ENCODE measurements at regions not wholly inside any gene's neighbourhood (a gene's known extent, or its start where the extent isn't known, plus 50 kb on each side); places are given as distances from the start of the nearest gene placed in this dataset.

DNA sequence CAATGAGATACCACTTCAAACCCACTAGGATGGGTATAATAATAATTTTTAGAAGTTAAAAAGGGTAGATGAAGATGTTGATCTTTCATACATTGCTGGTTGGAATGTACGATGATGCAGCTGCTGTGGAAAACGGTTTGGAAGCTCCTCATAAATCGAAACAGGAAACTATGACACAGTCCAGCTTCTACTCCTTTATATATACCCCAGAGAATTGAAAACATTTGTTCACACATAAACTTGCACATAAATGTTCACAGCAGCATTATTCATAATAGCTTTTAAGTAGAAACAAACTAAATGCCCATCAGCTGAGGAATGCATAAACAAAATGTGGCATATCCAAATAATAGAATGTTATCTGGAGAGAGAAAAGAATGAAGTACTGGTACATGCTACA lies 95.0 kb downstream of the STRADB start:
- TF ChIP-seq, protein P1, sequence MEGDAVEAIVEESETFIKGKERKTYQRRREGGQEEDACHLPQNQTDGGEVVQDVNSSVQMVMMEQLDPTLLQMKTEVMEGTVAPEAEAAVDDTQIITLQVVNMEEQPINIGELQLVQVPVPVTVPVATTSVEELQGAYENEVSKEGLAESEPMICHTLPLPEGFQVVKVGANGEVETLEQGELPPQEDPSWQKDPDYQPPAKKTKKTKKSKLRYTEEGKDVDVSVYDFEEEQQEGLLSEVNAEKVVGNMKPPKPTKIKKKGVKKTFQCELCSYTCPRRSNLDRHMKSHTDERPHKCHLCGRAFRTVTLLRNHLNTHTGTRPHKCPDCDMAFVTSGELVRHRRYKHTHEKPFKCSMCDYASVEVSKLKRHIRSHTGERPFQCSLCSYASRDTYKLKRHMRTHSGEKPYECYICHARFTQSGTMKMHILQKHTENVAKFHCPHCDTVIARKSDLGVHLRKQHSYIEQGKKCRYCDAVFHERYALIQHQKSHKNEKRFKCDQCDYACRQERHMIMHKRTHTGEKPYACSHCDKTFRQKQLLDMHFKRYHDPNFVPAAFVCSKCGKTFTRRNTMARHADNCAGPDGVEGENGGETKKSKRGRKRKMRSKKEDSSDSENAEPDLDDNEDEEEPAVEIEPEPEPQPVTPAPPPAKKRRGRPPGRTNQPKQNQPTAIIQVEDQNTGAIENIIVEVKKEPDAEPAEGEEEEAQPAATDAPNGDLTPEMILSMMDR (IDR thresholded peaks at IDR 0.05; ENCODE audit: extremely low read depth in 1 of 2, insufficient read depth in 1 of 2, low read depth in 1 of 2, low read length in 2 of 2): no peak
- no peak for TF ChIP-seq POLR2AphosphoS5 (IDR thresholded peaks at IDR 0.05; ENCODE audit: insufficient read depth, low read depth, low read length)
- TF ChIP-seq POLR2A (IDR thresholded peaks at IDR 0.05; ENCODE audit: low read depth, low read length): no peak
- no peak for TF ChIP-seq EZH2 (IDR thresholded peaks at IDR 0.05; ENCODE audit: borderline replicate concordance, low read depth, low read length, severe bottlenecking)
